Breast epithelium (tissue), 3 donors: ENCODE measurements at regions not wholly inside any gene's neighbourhood (a gene's known extent, or its start where the extent isn't known, plus 50 kb on each side); places are given as distances from the start of the nearest gene placed in this dataset.

Experiments used
- CTCF ChIP-seq, 3 donors: fragments of 450-650 bp; IDR thresholded peaks; one replicate each; pipeline ENCODE4 v1.5.1; 2016 to 2017; ENCODE audit warnings: antibody characterized with exemption in 3 of 3, mild to moderate bottlenecking in 3 of 3, moderate library complexity in 3 of 3
- POLR2AphosphoS5 ChIP-seq, 3 donors: sonication (generic); formaldehyde crosslinking; IDR thresholded peaks; one replicate each; pipeline ENCODE4 v1.6.1; 2017; ENCODE audit warnings: antibody characterized with exemption in 3 of 3

DNA sequence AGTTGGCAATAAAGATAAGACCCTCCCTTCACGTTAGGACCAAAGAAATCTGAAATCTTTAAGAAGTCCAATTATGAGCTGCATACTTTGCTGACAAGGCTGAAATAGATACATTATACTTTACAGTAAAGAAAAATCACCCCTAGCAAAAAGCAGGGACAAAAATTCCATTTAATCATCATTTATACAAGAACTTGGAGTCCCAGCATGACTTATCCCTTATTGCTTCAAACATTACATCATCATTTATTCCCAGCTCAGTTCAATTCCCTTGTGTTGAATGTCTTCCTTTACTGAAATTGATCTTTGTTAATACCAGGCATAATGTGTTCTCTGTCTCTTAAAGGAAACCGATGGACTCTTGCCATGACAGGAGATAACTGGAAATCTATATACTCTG is 449.6 kb upstream of the CCDC196 start:
- no peak for TF ChIP-seq POLR2AphosphoS5 (IDR thresholded peaks at IDR 0.05)
- no peak for TF ChIP-seq CTCF (IDR thresholded peaks at IDR 0.05)
